ENCODE measurements at regions not wholly inside any gene's neighbourhood (a gene's known extent, or its start where the extent isn't known, plus 50 kb on each side); places are given as distances from the start of the nearest gene placed in this dataset.

DNA sequence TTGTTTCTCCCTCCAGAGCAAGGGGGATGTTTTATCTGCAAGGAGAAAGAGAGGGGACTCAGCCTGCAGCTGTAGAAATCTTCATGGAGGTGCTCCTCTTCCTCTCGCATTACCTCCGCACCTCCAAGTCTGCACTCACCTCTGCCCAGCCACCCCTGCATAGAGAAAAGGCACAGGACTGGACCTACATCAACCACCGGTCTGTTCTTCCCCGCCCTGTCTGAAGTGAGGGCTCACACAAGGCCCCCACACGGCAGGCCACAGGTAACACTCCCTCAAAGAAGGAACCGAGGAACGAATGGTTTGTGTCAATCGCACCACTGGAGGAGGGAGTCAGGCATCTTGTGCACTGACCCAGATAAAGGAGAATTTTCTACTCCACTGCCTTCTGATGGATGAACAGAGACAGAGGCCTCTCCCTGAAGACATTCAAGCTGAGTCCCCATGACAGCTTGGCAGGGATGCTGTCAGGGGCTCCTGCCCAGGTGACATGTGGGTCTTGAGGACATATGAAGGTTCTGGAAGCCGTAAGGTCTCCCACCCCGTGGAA lies 260.3 kb downstream of the XXYLT1 start:
- no peak for TF ChIP-seq POLR2A (IDR thresholded peaks at IDR 0.05; ENCODE audit: low read depth, low read length)
- no peak for FAIRE-seq
- no peak for DNase-seq (ENCODE audit: insufficient read length, low spot score)

DNA sequence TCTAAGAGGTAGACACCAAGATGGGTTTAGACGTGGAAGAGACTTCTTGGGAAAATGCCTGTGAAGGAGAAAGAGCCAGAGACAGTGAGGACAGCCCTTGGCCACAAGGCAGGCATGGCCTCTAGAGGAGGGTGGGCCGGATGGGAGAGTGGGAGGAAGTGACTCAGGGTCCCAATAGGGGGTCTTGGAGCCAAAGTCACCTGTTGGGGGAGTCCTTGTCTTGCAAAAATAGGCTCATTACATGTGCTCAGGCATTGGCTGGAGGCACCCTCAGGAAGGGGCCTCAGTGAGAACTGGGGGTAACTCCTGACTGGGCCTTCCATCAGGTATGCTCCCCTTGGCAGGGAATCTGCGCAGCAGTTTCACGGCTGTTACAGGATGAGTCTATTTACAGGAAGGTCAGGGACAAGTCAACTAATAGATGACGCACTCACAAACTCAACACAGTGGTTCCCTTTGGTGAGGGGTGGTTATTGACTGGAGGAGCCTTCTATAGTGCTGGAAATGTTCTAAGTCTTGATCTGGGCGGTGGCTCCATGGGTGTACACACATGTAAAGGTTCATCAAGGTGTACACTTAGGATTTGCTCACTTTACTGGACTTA lies 259.6 kb downstream of the XXYLT1 start:
- DNase-seq (ENCODE audit: insufficient read length, low spot score) (no peak), FAIRE-seq (no peak)
- TF ChIP-seq POLR2A (IDR thresholded peaks at IDR 0.05; ENCODE audit: low read depth, low read length) = no peak

- DNase-seq (ENCODE audit: insufficient read length, low spot score) (no peak), FAIRE-seq (no peak)
- no peak for TF ChIP-seq POLR2A (IDR thresholded peaks at IDR 0.05; ENCODE audit: low read depth, low read length)
Observed at GRCh38 chr3:195012100-195012499, 258.9 kb downstream of the XXYLT1 start.

DNA sequence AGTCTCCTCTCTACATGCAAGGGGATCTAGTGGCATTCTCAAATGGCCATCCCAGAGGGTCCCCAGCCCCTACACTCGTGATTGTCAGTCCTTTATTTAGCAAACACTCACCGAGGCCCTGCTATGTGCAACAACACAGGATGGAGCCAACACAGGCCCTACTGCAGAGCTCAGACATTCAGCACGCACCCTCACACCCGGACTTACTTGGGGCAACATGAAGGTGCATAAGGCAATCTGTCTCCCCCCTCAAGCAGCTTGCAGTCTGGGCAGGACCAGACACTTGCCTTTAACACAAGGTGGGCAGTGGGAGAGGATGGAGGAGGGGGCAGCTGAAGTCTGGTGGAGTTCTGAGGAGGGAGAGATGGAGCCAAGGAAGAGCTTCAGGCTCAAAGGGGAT lies 258.4 kb downstream of the XXYLT1 start:
- no peak for DNase-seq (ENCODE audit: insufficient read length, low spot score)
- no peak for TF ChIP-seq POLR2A (IDR thresholded peaks at IDR 0.05; ENCODE audit: low read depth, low read length)
- FAIRE-seq = no peak

- TF ChIP-seq POLR2A (IDR thresholded peaks at IDR 0.05; ENCODE audit: low read depth, low read length) = no peak
- FAIRE-seq = no peak
Observed at GRCh38 chr3:195013411-195014361, 257.3 kb downstream of the XXYLT1 start.

DNA sequence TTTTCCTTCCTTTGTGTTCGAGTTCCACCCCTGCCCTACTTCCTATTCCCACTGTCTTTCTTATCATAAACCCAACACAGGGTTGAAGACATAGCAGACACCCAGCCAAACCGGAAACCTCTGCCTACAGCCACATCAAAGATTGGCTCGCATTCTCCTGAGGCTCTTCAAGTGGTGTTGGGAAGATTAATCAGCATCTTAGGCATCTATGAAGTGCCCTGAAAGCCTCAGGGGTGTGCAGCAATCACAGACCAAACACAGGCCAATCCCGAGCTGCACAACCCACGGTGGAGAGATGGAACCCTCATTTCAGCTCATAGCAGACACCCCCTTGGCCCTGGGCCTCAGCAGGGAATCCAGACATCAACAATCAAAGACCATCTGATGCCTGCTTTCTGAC lies 255.9 kb downstream of the XXYLT1 start:
- FAIRE-seq (no peak), DNase-seq (ENCODE audit: insufficient read length, low spot score) (no peak)
- TF ChIP-seq POLR2A (IDR thresholded peaks at IDR 0.05; ENCODE audit: low read depth, low read length) = no peak

More at GRCh38 chr3:195013411-195014361, 257.3 kb downstream of the XXYLT1 start:
- DNase-seq (ENCODE audit: insufficient read length, low spot score) = no peak

- TF ChIP-seq POLR2A (IDR thresholded peaks at IDR 0.05; ENCODE audit: low read depth, low read length) = no peak
- FAIRE-seq (no peak), DNase-seq (ENCODE audit: insufficient read length, low spot score) (no peak)
Observed at GRCh38 chr3:195017151-195017550, 253.8 kb downstream of the XXYLT1 start.
